G401 (cell line): ENCODE measurements at regions not wholly inside any gene's neighbourhood (a gene's known extent, or its start where the extent isn't known, plus 50 kb on each side); places are given as distances from the start of the nearest gene placed in this dataset.

Experiments used
- DNase-seq: peaks from one replicate; pipeline ENCODE4 v3.0.0-alpha.2; 2015; ENCODE audit warnings: low spot score
- in situ Hi-C: cut with HindIII; loops from 2 replicates; pipeline ENCODE4 v1.10.0; 2016; ENCODE audit warnings: low sequenced_read_pairs, mixed read lengths

- in situ Hi-C loops: no loop called here
Measured at GRCh38 chr3:72428803-72429202, 419.4 kb downstream of the SHQ1 start.

GRCh38 chr3:72427624-72428023, 420.6 kb downstream of the SHQ1 start:
- DNase-seq: no peak
- in situ Hi-C loops: no loop called here

More at GRCh38 chr3:72428803-72429202, 419.4 kb downstream of the SHQ1 start:
- no peak for DNase-seq

GRCh38 chr3:72426618-72427397, 421.4 kb downstream of the SHQ1 start:
- DNase-seq: no peak
- in situ Hi-C loops: no loop called here

- DNase-seq: peak; percentile 38
- in situ Hi-C loops: no loop called here
Measured at GRCh38 chr3:72423643-72424042, 424.6 kb downstream of the SHQ1 start.

GRCh38 chr3:72421786-72422185, 426.5 kb downstream of the SHQ1 start:
- in situ Hi-C loops: no loop called here
- DNase-seq: no peak

GRCh38 chr3:72421126-72421525, 427.1 kb downstream of the SHQ1 start:
- no peak for DNase-seq
- in situ Hi-C loops: no loop called here

GRCh38 chr3:72418856-72419255, 429.4 kb downstream of the SHQ1 start:
- no peak for DNase-seq

GRCh38 chr3:72418244-72418643, 430.0 kb downstream of the SHQ1 start:
- in situ Hi-C loops: no loop called here
- no peak for DNase-seq

More at GRCh38 chr3:72418856-72419255, 429.4 kb downstream of the SHQ1 start:
- in situ Hi-C loops: no loop called here

GRCh38 chr3:72414481-72415016, 433.7 kb downstream of the SHQ1 start:
- in situ Hi-C loops: no loop called here
- DNase-seq: no peak

- in situ Hi-C loops: no loop called here
- DNase-seq: no peak
Measured at GRCh38 chr3:72413228-72413627, 435.0 kb downstream of the SHQ1 start.

GRCh38 chr3:72412340-72412956, 435.8 kb downstream of the SHQ1 start:
- no peak for DNase-seq
- in situ Hi-C loops: no loop called here

GRCh38 chr3:72411843-72412242, 436.4 kb downstream of the SHQ1 start:
- in situ Hi-C loops: no loop called here
- no peak for DNase-seq

- in situ Hi-C loops: no loop called here
- no peak for DNase-seq
Measured at GRCh38 chr3:72411126-72411525, 437.1 kb downstream of the SHQ1 start.

GRCh38 chr3:72408983-72409779, 439.1 kb downstream of the SHQ1 start:
- DNase-seq: no peak
- in situ Hi-C loops: no loop called here

- in situ Hi-C loops: no loop called here
- DNase-seq: no peak
Measured at GRCh38 chr3:72407766-72408165, 440.5 kb downstream of the SHQ1 start.

- peak; percentile 30 for DNase-seq
- in situ Hi-C loops: no loop called here
Measured at GRCh38 chr3:72405943-72406566, 442.2 kb downstream of the SHQ1 start.

- in situ Hi-C loops: no loop called here
- no peak for DNase-seq
Measured at GRCh38 chr3:72401005-72401545, 447.2 kb downstream of the SHQ1 start.

GRCh38 chr3:72398781-72399180, 449.5 kb downstream of the SHQ1 start:
- in situ Hi-C loops: no loop called here
- DNase-seq: no peak

- DNase-seq: no peak
- in situ Hi-C loops: no loop called here
Measured at GRCh38 chr3:72397586-72397985, 450.7 kb downstream of the SHQ1 start.
